ENCODE measurements at regions not wholly inside any gene's neighbourhood (a gene's known extent, or its start where the extent isn't known, plus 50 kb on each side); places are given as distances from the start of the nearest gene placed in this dataset.

DNA sequence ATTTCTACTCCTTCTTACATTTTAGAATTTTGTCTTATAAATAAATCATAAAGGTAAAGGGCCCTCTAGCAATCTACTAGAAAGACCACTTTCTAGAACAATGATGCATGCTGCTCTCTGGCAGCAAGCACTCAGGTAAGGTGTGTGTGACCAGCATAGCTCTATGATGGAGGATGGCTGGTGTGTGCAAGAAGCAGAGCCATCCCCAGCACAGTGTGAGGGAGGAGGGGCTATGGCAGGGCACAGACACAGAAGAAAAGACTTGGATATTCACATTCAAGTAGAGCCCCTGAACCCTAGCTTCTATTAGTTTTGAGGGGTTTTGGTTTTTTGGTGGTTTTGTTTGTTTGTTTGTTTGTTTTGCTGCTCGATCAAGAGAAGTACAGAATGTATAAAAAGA lies 277.1 kb upstream of the CCDC54 start:
- Histone ChIP-seq H3K9me2 (ENCODE audit: insufficient read depth) (no peaks in the 10 kb centered on the region), H3F3A (replicated peaks; ENCODE audit: low read depth) (no peaks in the 10 kb centered on the region), H3K27ac (ENCODE audit: low read depth) (no peak overlapping the region), H2AFZ (0 out of 2 replicates have a peak overlapping the region, but pooled peaks have one; percentile 0), H4K20me1 (replicated peaks; ENCODE audit: insufficient read depth) (no peaks in the 10 kb centered on the region), H3K4me2 (no peak overlapping the region), H3K36me3 (ENCODE audit: insufficient read depth) (no peaks in the 10 kb centered on the region; the same call in 1 of the 2 replicates), H3K27me3 (ENCODE audit: insufficient read depth) (no peaks in the 10 kb centered on the region), H3K4me1 (ENCODE audit: insufficient read depth) (no peaks in the 10 kb centered on the region), H3K4me3 (no peak overlapping the region), H3K79me2 (replicated peaks; ENCODE audit: insufficient read depth) (no peaks in the 10 kb centered on the region)
- H3K4me1 Mint-ChIP-seq = peaks cover 2% of the 10 kb centered on the region; the same call in 1 of the 3 replicates
- TF ChIP-seq EZH2phosphoT487 (IDR thresholded peaks at IDR 0.05; ENCODE audit: unreplicated experiment) (no peak), STAT1 (IDR thresholded peaks at IDR 0.05; ENCODE audit: unreplicated experiment) (no peak), POLR2AphosphoS5 (IDR thresholded peaks at IDR 0.05; ENCODE audit: low read depth) (no peak), CREB1 (CRISPR knock-in tag; IDR thresholded peaks at IDR 0.05; ENCODE audit: low read depth) (no peak), EZH2 (IDR thresholded peaks at IDR 0.05; ENCODE audit: low read depth, unreplicated experiment) (no peak), ZNF114 (CRISPR knock-in tag; IDR thresholded peaks at IDR 0.05) (no peak), ZNF331 (CRISPR knock-in tag; IDR thresholded peaks at IDR 0.05; ENCODE audit: low read depth) (no peak), NANOG (IDR thresholded peaks at IDR 0.05; ENCODE audit: borderline replicate concordance) (no peak), JUNB (IDR thresholded peaks at IDR 0.05; ENCODE audit: unreplicated experiment) (no peak)
- TF ChIP-seq, protein P1, sequence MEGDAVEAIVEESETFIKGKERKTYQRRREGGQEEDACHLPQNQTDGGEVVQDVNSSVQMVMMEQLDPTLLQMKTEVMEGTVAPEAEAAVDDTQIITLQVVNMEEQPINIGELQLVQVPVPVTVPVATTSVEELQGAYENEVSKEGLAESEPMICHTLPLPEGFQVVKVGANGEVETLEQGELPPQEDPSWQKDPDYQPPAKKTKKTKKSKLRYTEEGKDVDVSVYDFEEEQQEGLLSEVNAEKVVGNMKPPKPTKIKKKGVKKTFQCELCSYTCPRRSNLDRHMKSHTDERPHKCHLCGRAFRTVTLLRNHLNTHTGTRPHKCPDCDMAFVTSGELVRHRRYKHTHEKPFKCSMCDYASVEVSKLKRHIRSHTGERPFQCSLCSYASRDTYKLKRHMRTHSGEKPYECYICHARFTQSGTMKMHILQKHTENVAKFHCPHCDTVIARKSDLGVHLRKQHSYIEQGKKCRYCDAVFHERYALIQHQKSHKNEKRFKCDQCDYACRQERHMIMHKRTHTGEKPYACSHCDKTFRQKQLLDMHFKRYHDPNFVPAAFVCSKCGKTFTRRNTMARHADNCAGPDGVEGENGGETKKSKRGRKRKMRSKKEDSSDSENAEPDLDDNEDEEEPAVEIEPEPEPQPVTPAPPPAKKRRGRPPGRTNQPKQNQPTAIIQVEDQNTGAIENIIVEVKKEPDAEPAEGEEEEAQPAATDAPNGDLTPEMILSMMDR (conservative IDR thresholded peaks at IDR 0.05; ENCODE audit: low read depth in 2 of 2) = no peak
- TF ChIP-seq, protein P2, sequence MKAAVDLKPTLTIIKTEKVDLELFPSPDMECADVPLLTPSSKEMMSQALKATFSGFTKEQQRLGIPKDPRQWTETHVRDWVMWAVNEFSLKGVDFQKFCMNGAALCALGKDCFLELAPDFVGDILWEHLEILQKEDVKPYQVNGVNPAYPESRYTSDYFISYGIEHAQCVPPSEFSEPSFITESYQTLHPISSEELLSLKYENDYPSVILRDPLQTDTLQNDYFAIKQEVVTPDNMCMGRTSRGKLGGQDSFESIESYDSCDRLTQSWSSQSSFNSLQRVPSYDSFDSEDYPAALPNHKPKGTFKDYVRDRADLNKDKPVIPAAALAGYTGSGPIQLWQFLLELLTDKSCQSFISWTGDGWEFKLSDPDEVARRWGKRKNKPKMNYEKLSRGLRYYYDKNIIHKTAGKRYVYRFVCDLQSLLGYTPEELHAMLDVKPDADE (IDR thresholded peaks at IDR 0.05) = no peak
- TF ChIP-seq, protein P3, sequence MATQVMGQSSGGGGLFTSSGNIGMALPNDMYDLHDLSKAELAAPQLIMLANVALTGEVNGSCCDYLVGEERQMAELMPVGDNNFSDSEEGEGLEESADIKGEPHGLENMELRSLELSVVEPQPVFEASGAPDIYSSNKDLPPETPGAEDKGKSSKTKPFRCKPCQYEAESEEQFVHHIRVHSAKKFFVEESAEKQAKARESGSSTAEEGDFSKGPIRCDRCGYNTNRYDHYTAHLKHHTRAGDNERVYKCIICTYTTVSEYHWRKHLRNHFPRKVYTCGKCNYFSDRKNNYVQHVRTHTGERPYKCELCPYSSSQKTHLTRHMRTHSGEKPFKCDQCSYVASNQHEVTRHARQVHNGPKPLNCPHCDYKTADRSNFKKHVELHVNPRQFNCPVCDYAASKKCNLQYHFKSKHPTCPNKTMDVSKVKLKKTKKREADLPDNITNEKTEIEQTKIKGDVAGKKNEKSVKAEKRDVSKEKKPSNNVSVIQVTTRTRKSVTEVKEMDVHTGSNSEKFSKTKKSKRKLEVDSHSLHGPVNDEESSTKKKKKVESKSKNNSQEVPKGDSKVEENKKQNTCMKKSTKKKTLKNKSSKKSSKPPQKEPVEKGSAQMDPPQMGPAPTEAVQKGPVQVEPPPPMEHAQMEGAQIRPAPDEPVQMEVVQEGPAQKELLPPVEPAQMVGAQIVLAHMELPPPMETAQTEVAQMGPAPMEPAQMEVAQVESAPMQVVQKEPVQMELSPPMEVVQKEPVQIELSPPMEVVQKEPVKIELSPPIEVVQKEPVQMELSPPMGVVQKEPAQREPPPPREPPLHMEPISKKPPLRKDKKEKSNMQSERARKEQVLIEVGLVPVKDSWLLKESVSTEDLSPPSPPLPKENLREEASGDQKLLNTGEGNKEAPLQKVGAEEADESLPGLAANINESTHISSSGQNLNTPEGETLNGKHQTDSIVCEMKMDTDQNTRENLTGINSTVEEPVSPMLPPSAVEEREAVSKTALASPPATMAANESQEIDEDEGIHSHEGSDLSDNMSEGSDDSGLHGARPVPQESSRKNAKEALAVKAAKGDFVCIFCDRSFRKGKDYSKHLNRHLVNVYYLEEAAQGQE (IDR thresholded peaks at IDR 0.05; ENCODE audit: unreplicated experiment) = no peak
- TF ChIP-seq, protein P4, sequence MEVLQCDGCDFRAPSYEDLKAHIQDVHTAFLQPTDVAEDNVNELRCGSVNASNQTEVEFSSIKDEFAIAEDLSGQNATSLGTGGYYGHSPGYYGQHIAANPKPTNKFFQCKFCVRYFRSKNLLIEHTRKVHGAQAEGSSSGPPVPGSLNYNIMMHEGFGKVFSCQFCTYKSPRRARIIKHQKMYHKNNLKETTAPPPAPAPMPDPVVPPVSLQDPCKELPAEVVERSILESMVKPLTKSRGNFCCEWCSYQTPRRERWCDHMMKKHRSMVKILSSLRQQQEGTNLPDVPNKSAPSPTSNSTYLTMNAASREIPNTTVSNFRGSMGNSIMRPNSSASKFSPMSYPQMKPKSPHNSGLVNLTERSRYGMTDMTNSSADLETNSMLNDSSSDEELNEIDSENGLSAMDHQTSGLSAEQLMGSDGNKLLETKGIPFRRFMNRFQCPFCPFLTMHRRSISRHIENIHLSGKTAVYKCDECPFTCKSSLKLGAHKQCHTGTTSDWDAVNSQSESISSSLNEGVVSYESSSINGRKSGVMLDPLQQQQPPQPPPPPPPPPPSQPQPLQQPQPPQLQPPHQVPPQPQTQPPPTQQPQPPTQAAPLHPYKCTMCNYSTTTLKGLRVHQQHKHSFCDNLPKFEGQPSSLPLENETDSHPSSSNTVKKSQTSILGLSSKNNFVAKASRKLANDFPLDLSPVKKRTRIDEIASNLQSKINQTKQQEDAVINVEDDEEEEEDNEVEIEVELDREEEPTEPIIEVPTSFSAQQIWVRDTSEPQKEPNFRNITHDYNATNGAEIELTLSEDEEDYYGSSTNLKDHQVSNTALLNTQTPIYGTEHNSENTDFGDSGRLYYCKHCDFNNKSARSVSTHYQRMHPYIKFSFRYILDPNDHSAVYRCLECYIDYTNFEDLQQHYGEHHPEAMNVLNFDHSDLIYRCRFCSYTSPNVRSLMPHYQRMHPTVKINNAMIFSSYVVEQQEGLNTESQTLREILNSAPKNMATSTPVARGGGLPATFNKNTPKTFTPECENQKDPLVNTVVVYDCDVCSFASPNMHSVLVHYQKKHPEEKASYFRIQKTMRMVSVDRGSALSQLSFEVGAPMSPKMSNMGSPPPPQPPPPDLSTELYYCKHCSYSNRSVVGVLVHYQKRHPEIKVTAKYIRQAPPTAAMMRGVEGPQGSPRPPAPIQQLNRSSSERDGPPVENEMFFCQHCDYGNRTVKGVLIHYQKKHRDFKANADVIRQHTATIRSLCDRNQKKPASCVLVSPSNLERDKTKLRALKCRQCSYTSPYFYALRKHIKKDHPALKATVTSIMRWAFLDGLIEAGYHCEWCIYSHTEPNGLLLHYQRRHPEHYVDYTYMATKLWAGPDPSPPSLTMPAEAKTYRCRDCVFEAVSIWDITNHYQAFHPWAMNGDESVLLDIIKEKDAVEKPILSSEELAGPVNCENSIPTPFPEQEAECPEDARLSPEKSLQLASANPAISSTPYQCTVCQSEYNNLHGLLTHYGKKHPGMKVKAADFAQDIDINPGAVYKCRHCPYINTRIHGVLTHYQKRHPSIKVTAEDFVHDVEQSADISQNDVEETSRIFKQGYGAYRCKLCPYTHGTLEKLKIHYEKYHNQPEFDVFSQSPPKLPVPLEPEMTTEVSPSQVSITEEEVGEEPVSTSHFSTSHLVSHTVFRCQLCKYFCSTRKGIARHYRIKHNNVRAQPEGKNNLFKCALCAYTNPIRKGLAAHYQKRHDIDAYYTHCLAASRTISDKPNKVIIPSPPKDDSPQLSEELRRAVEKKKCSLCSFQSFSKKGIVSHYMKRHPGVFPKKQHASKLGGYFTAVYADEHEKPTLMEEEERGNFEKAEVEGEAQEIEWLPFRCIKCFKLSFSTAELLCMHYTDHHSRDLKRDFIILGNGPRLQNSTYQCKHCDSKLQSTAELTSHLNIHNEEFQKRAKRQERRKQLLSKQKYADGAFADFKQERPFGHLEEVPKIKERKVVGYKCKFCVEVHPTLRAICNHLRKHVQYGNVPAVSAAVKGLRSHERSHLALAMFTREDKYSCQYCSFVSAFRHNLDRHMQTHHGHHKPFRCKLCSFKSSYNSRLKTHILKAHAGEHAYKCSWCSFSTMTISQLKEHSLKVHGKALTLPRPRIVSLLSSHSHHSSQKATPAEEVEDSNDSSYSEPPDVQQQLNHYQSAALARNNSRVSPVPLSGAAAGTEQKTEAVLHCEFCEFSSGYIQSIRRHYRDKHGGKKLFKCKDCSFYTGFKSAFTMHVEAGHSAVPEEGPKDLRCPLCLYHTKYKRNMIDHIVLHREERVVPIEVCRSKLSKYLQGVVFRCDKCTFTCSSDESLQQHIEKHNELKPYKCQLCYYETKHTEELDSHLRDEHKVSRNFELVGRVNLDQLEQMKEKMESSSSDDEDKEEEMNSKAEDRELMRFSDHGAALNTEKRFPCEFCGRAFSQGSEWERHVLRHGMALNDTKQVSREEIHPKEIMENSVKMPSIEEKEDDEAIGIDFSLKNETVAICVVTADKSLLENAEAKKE (CRISPR knock-in tag; IDR thresholded peaks at IDR 0.05) = no peak
- peaks cover 11% of the 10 kb centered on the region; the same call in 2 of the 3 replicates for H3K36me3 Mint-ChIP-seq (ENCODE audit: low read depth)
- DNase-seq (ENCODE audit: low spot score) = no peak
- H3K4me3 Mint-ChIP-seq = no peak overlapping the region
- peaks cover 11% of the 10 kb centered on the region for H3K9me3 Mint-ChIP-seq
- no peak overlapping the region for H3K27ac Mint-ChIP-seq
- no peak for ATAC-seq
- peaks cover 5% of the 10 kb centered on the region for H3K27me3 Mint-ChIP-seq (ENCODE audit: insufficient read depth, low read depth, poor library complexity)

Data from GM23338 (cell line).